Gastroesophageal sphincter (tissue), 3 donors: ENCODE measurements at regions not wholly inside any gene's neighbourhood (a gene's known extent, or its start where the extent isn't known, plus 50 kb on each side); places are given as distances from the start of the nearest gene placed in this dataset.

Source experiments
- EP300 ChIP-seq: sonication (generic); formaldehyde crosslinking; IDR thresholded peaks from one replicate; pipeline ENCODE4 v1.6.1; 2017; ENCODE audit warnings: antibody characterized with exemption, mild to moderate bottlenecking
- POLR2A ChIP-seq, 2 donors: fragments of 450-650 bp; IDR thresholded peaks; one replicate each; pipeline ENCODE4 v1.6.1; 2017; ENCODE audit warnings: antibody characterized with exemption in 2 of 2, mild to moderate bottlenecking in 2 of 2, moderate library complexity in 1 of 2
- POLR2AphosphoS5 ChIP-seq: sonication (generic); formaldehyde crosslinking; IDR thresholded peaks from one replicate; pipeline ENCODE4 v1.6.1; 2017; ENCODE audit warnings: antibody characterized with exemption
- TF ChIP-seq, protein P1 (sequence below), 4 experiments: fragments of 200-600 bp in 2 of 4; fragments of 450-650 bp in 2 of 4; sonication (generic) in 1 of 4; IDR thresholded peaks; one replicate each; pipeline ENCODE4 v1.5.1; 2017 to 2019; ENCODE audit warnings: antibody characterized with exemption in 4 of 4, mild to moderate bottlenecking in 2 of 4, moderate library complexity in 2 of 4

DNA sequence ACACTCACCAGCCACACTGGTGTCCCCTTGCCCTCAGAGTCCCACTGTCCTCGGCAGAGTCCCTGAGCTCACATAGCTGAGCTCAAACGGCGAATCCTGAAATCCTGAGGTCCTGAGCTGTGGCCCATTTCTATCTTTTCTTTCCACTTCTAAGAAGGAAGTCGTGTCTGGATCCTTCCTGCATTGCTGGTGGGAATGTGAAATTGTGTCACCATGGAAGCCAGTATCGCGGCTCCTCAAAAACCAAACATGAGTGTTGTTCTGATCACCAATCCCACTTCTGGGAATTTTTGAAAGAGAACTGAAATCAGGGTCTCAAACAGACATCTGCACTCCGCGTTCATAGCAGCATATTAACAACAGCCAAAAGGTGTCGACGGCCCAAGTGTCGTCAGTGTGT is 244.7 kb downstream of the EIPR1 start:
- no peak for TF ChIP-seq POLR2AphosphoS5
- TF ChIP-seq, protein P1, sequence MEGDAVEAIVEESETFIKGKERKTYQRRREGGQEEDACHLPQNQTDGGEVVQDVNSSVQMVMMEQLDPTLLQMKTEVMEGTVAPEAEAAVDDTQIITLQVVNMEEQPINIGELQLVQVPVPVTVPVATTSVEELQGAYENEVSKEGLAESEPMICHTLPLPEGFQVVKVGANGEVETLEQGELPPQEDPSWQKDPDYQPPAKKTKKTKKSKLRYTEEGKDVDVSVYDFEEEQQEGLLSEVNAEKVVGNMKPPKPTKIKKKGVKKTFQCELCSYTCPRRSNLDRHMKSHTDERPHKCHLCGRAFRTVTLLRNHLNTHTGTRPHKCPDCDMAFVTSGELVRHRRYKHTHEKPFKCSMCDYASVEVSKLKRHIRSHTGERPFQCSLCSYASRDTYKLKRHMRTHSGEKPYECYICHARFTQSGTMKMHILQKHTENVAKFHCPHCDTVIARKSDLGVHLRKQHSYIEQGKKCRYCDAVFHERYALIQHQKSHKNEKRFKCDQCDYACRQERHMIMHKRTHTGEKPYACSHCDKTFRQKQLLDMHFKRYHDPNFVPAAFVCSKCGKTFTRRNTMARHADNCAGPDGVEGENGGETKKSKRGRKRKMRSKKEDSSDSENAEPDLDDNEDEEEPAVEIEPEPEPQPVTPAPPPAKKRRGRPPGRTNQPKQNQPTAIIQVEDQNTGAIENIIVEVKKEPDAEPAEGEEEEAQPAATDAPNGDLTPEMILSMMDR (IDR thresholded peaks at IDR 0.05): no peak
- TF ChIP-seq POLR2A (IDR thresholded peaks at IDR 0.05): no peak
- no peak for TF ChIP-seq EP300
